HG03097 (cell line): ENCODE measurements at regions not wholly inside any gene's neighbourhood (a gene's known extent, or its start where the extent isn't known, plus 50 kb on each side); places are given as distances from the start of the nearest gene placed in this dataset.
"Not testable (repeated sequence)": the region's sequence is repeated elsewhere in the genome, so short reads cannot be mapped to it uniquely, and the experiment has no call there.

Source experiments
- ATAC-seq: cut with Tn5 transposase; IDR thresholded peaks from one replicate; pipeline ENCODE4 v1.9.1; 2021; ENCODE audit not compliant: unreplicated experiment, low FRiP score

GRCh38 chr2:110308728-110309127 lies 96.4 kb upstream of the MTLN start:
- not testable (repeated sequence) for ATAC-seq

- ATAC-seq = not testable (repeated sequence)
Observed at GRCh38 chr2:110292807-110293206, 80.5 kb upstream of the MTLN start.

- ATAC-seq = not testable (repeated sequence)
Observed at GRCh38 chr2:110291909-110292579, 79.7 kb upstream of the MTLN start.

GRCh38 chr2:110287817-110288216 lies 75.5 kb upstream of the MTLN start:
- ATAC-seq = not testable (repeated sequence)

- ATAC-seq = not testable (repeated sequence)
Observed at GRCh38 chr2:110287253-110287652, 74.9 kb upstream of the MTLN start.

GRCh38 chr2:110285002-110285401 lies 72.7 kb upstream of the MTLN start:
- not testable (repeated sequence) for ATAC-seq

- ATAC-seq = not testable (repeated sequence)
Observed at GRCh38 chr2:110280804-110281203, 68.5 kb upstream of the MTLN start.

GRCh38 chr2:110277054-110277453 lies 64.7 kb upstream of the MTLN start:
- ATAC-seq = not testable (repeated sequence)

GRCh38 chr2:110276092-110276491 lies 63.7 kb upstream of the MTLN start:
- not testable (repeated sequence) for ATAC-seq

GRCh38 chr2:110269674-110270073 lies 57.3 kb upstream of the MTLN start:
- not testable (repeated sequence) for ATAC-seq

- ATAC-seq = not testable (repeated sequence)
Observed at GRCh38 chr2:110267828-110268407, 55.6 kb upstream of the MTLN start.

- ATAC-seq = not testable (repeated sequence)
Observed at GRCh38 chr2:110264804-110265203, 52.5 kb upstream of the MTLN start.

GRCh38 chr2:110264076-110264681 lies 51.8 kb upstream of the MTLN start:
- not testable (repeated sequence) for ATAC-seq

GRCh38 chr2:110263462-110263861 lies 51.1 kb upstream of the MTLN start:
- ATAC-seq = not testable (repeated sequence)
